Thymus (tissue), 11 donors: ENCODE measurements at regions not wholly inside any gene's neighbourhood (a gene's known extent, or its start where the extent isn't known, plus 50 kb on each side); places are given as distances from the start of the nearest gene placed in this dataset.

ENCODE experiments used
- DNase-seq, 9 donors: peaks; one replicate each; pipeline ENCODE4 v3.0.0-alpha.2; 2013; ENCODE audit warnings: low spot score in 9 of 9, low read depth in 6 of 9, missing footprints in 1 of 9
- H3K27ac ChIP-seq, 2 donors: one replicate each; pipeline ENCODE4 v1.5.1; 2013; ENCODE audit warnings: control low read depth in 1 of 2, low read depth in 1 of 2, low read length in 1 of 2, mild to moderate bottlenecking in 1 of 2, moderate library complexity in 1 of 2
- H3K27me3 ChIP-seq, 2 donors: one replicate each; pipeline ENCODE4 v1.5.1; 2013; ENCODE audit warnings: low read length in 1 of 2; ENCODE audit not compliant: control insufficient read depth in 2 of 2, insufficient read depth in 1 of 2
- H3K36me3 ChIP-seq, 2 donors: one replicate each; pipeline ENCODE4 v1.5.1; 2013; ENCODE audit warnings: low read length in 1 of 2, mild to moderate bottlenecking in 1 of 2, moderate library complexity in 1 of 2; ENCODE audit not compliant: control insufficient read depth in 2 of 2, insufficient read depth in 2 of 2
- H3K4me1 ChIP-seq, 2 donors: one replicate each; pipeline ENCODE4 v1.5.1; 2013; ENCODE audit warnings: low read length in 2 of 2; ENCODE audit not compliant: control insufficient read depth in 2 of 2, insufficient read depth in 2 of 2
- H3K4me3 ChIP-seq, 2 donors: one replicate each; pipeline ENCODE4 v1.5.1; 2013; ENCODE audit warnings: low read length in 2 of 2, control low read depth in 1 of 2, mild to moderate bottlenecking in 1 of 2
- H3K9me3 ChIP-seq, 2 donors: one replicate each; pipeline ENCODE4 v1.5.1; 2013; ENCODE audit warnings: low read length in 1 of 2, mild to moderate bottlenecking in 1 of 2; ENCODE audit not compliant: control insufficient read depth in 2 of 2, insufficient read depth in 1 of 2
- WGBS: extraction: QIAGEN DNeasy Blood & Tissue Kit; methylation state at CpG from one replicate; pipeline ENCODE4 v1.1.7; 2013; 5-methylcytosine and 5-hydroxymethylcytosine counted together
- donor health status: healthy.

- DNase-seq, result no peak
- Histone ChIP-seq H3K27ac (no peak overlapping the region), H3K9me3 (no peaks in the 10 kb centered on the region), H3K36me3 (no peaks in the 10 kb centered on the region), H3K4me3 (no peak overlapping the region), H3K4me1 (peaks cover 0 to 5% of the 10 kb centered on the region in 2 donors), H3K27me3 (no peaks in the 10 kb centered on the region)
Measured at GRCh38 chr3:124654470-124654845, 75.8 kb upstream of the UMPS start.

- WGBS, result 98% methylated on average over 7 of the region's 7 CpGs
- no peak overlapping the region for H3K27ac ChIP-seq
- H3K4me1 ChIP-seq, result no peaks in the 10 kb centered on the region
- H3K4me3 ChIP-seq, result no peak overlapping the region
- no peaks in the 10 kb centered on the region for H3K27me3 ChIP-seq
- no peak for DNase-seq
- H3K9me3 ChIP-seq, result no peaks in the 10 kb centered on the region
- no peaks in the 10 kb centered on the region for H3K36me3 ChIP-seq
Measured at GRCh38 chr3:124656531-124656930, 73.7 kb upstream of the UMPS start.

- Histone ChIP-seq H3K4me1 (no peaks in the 10 kb centered on the region), H3K27ac (no peak overlapping the region), H3K36me3 (no peaks in the 10 kb centered on the region), H3K4me3 (no peak overlapping the region), H3K27me3 (no peaks in the 10 kb centered on the region), H3K9me3 (no peaks in the 10 kb centered on the region)
- no peak for DNase-seq
- 58% methylated on average over 4 of the region's 4 CpGs for WGBS
Measured at GRCh38 chr3:124657138-124657537, 73.1 kb upstream of the UMPS start.

DNA sequence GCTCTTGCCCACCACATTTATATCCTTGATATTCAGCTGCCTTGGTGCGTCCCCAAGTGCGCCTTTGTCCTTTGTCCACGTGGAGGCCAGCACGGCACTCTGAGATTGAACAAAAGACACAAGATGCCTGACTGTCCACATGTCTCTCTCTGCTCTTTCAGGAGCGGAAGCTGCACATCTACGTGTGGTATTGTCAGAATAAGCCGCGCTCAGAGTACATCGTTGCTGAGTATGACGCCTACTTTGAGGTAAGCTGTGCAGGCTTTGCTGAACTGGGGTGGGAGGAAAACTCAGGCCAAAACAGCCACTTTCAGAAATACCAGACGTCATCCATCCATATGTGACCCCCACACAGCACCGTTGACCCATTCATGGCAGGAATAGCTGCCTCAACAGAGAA, 72.0 kb upstream of the UMPS start:
- no peaks in the 10 kb centered on the region for H3K9me3 ChIP-seq
- DNase-seq, result no peak
- no peaks in the 10 kb centered on the region for H3K4me1 ChIP-seq
- 93% methylated on average over 12 of the region's 12 CpGs for WGBS
- H3K27me3 ChIP-seq, result no peaks in the 10 kb centered on the region
- no peaks in the 10 kb centered on the region for H3K36me3 ChIP-seq
- H3K4me3 ChIP-seq, result no peak overlapping the region
- H3K27ac ChIP-seq, result no peak overlapping the region

DNA sequence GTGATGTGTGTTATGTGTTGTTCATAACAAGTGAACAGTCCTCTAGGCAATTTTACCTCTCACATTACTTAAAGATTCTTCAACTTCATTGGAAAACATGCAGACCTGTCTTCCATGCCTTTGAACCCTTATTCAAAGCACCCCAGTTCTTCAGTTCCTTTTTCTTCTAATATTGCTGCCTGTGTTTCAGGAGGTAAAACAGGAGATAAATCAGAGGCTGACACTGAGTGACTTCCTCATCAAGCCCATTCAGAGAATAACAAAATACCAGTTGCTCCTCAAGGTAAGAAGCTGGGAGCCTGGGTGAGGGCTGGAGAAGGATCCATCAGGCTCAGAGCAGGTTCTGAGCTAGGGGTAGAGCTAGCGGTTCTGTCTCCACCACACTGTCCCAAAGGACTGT, 71.1 kb upstream of the UMPS start:
- no peak overlapping the region for H3K27ac ChIP-seq
- no peaks in the 10 kb centered on the region for H3K36me3 ChIP-seq
- no peaks in the 10 kb centered on the region for H3K27me3 ChIP-seq
- DNase-seq, result no peak
- WGBS, result 0% methylated on average over 1 of the region's 1 CpG
- H3K4me1 ChIP-seq, result no peaks in the 10 kb centered on the region
- no peaks in the 10 kb centered on the region for H3K9me3 ChIP-seq
- H3K4me3 ChIP-seq, result no peak overlapping the region

GRCh38 chr3:124660599-124660998, 69.7 kb upstream of the UMPS start:
- Histone ChIP-seq H3K27ac (no peak overlapping the region), H3K27me3 (no peaks in the 10 kb centered on the region), H3K4me3 (no peak overlapping the region), H3K4me1 (no peaks in the 10 kb centered on the region), H3K36me3 (no peaks in the 10 kb centered on the region), H3K9me3 (no peaks in the 10 kb centered on the region)
- no peak for DNase-seq
- 93% methylated on average over 1 of the region's 1 CpG for WGBS

- Histone ChIP-seq H3K27ac (no peak overlapping the region), H3K27me3 (no peaks in the 10 kb centered on the region), H3K9me3 (peaks cover 0 to 4% of the 10 kb centered on the region in 2 donors), H3K4me3 (no peak overlapping the region), H3K4me1 (no peaks in the 10 kb centered on the region), H3K36me3 (no peaks in the 10 kb centered on the region)
- WGBS, result 96% methylated on average over 2 of the region's 2 CpGs
- no peak for DNase-seq
Measured at GRCh38 chr3:124663690-124664089, 66.6 kb upstream of the UMPS start.

DNA sequence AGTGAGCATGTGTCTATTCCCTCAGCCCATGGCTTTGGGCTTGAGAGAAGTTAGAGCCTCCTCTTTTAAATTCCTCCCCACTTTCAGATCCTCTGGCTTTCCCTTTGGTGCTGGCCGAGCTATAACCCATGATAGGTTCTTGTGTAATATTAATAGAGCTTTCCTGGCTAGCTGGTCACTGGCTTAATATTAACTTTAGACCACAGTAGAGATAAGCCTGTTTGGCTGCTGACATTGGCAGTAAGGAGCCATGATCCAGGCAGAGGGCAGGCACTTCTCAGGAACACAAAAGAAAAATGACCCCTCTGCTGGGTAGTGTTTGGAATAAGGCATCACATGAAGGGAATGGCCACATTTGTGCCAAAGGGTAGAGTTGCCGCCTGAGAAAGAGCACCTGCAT, 65.4 kb upstream of the UMPS start:
- H3K27ac ChIP-seq, result no peak overlapping the region
- DNase-seq, result no peak
- 97% methylated on average over 2 of the region's 2 CpGs for WGBS
- H3K9me3 ChIP-seq, result peaks cover 0 to 4% of the 10 kb centered on the region in 2 donors
- no peaks in the 10 kb centered on the region for H3K36me3 ChIP-seq
- H3K27me3 ChIP-seq, result no peaks in the 10 kb centered on the region
- H3K4me3 ChIP-seq, result no peak overlapping the region
- no peaks in the 10 kb centered on the region for H3K4me1 ChIP-seq

DNA sequence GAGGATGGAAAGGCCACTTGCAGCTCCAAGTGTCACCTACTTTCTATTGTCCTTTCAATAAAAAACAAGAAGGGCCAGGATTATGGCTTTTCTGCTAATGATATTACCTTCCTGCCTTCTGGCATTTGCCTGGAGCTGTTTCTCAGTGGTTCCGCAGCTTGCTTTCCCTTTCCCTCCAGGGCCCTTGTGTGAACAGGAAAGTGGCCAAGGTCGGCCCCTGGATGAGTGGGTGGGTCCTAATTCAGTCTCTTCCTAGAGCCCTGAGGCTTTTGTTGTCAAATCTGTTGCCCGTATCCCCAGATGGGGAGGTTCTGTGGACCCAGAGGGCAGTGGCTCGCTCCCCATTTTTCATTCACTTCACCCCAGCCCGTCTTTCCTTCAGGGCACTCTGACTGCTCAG, 64.2 kb upstream of the UMPS start:
- Histone ChIP-seq H3K4me1 (no peaks in the 10 kb centered on the region), H3K36me3 (no peaks in the 10 kb centered on the region), H3K27me3 (no peaks in the 10 kb centered on the region), H3K9me3 (peaks cover 0 to 4% of the 10 kb centered on the region in 2 donors), H3K27ac (no peak overlapping the region), H3K4me3 (no peak overlapping the region)
- WGBS, result 97% methylated on average over 5 of the region's 5 CpGs
- DNase-seq, result no peak

DNA sequence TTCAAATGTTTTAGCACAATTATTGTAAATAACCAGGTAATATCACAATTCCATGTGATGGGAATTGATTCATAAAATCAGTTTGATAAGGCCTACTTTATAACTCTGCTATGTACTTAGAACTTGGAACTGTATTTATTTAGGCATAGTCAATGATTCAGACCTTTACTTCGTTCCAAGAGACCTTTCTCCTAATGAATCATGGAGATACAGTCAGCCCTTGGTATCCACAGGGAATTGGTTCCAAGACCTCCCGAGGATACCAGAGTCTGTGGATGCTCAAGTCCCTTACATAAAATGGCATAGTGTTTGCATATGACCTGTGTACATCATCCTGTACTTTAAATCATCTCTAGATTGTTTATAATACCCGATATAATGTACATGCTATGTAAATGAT, 60.8 kb upstream of the UMPS start:
- no peak overlapping the region for H3K27ac ChIP-seq
- H3K4me1 ChIP-seq, result no peaks in the 10 kb centered on the region
- no peak for DNase-seq
- 93% methylated on average over 3 of the region's 3 CpGs for WGBS
- no peak overlapping the region for H3K4me3 ChIP-seq
- H3K36me3 ChIP-seq, result no peaks in the 10 kb centered on the region
- H3K27me3 ChIP-seq, result no peaks in the 10 kb centered on the region
- peaks cover 0 to 4% of the 10 kb centered on the region in 2 donors for H3K9me3 ChIP-seq
